Ovary (tissue), 7 donors: ENCODE measurements at regions not wholly inside any gene's neighbourhood (a gene's known extent, or its start where the extent isn't known, plus 50 kb on each side); places are given as distances from the start of the nearest gene placed in this dataset.

ENCODE experiments used
- DNase-seq, 5 donors: peaks; one replicate each; pipeline ENCODE4 v3.0.0-alpha.2; 2019 to 2020
- H3K27ac ChIP-seq, 2 donors: fragments of 200-600 bp; one replicate each; pipeline versions ENCODE4 v1.5.1 to v1.8.0; 2019 to 2022
- H3K27me3 ChIP-seq: fragments of 200-600 bp; one replicate; pipeline ENCODE4 v1.8.0; 2022
- H3K36me3 ChIP-seq: fragments of 200-600 bp; sonication (generic); one replicate; pipeline ENCODE4 v1.5.1; 2019
- H3K4me1 ChIP-seq: one replicate; pipeline ENCODE4 v1.8.1; 2013; ENCODE audit warnings: mild to moderate bottlenecking, moderate library complexity; ENCODE audit not compliant: insufficient read depth
- H3K4me3 ChIP-seq: fragments of 200-600 bp; sonication (generic); one replicate; pipeline ENCODE4 v1.5.1; 2017
- H3K9me3 ChIP-seq, 2 donors: fragments of 200-600 bp in 1 of 2; sonication (generic) in 1 of 2; one replicate each; pipeline versions ENCODE4 v1.5.1 to v1.8.1; 2013 to 2019; ENCODE audit warnings: mild to moderate bottlenecking in 1 of 2, moderate library complexity in 1 of 2
- CTCF ChIP-seq, 3 donors: fragments of 450-650 bp in 2 of 3; fragments of 200-600 bp in 1 of 3; IDR thresholded peaks; one replicate each; pipeline versions ENCODE4 v1.5.1 to v1.8.0; 2016 to 2022; ENCODE audit warnings: antibody characterized with exemption in 3 of 3, mild to moderate bottlenecking in 1 of 3
- EP300 ChIP-seq: sonication (generic); formaldehyde crosslinking; IDR thresholded peaks from one replicate; pipeline ENCODE4 v1.6.1; 2017; ENCODE audit warnings: antibody characterized with exemption
- POLR2A ChIP-seq: fragments of 450-650 bp; IDR thresholded peaks from one replicate; pipeline ENCODE4 v1.6.1; 2017; ENCODE audit warnings: antibody characterized with exemption, mild to moderate bottlenecking, moderate library complexity
- WGBS, 3 donors: extraction: QIAGEN DNeasy Blood & Tissue Kit in 1 of 3; methylation state at CpG; one replicate each; pipeline versions ENCODE4 v1.1.5 to v1.1.7; 2013 to 2017; 5-methylcytosine and 5-hydroxymethylcytosine counted together
- intact Hi-C, 4 donors: fragments of 100-400 bp; cut with DNase I; formaldehyde crosslinking; loops; one replicate each; pipeline versions ENCODE4 v1.11.0 to v1.15.1; 2022 to 2023
- donor health status: DM: no; HTN: no; CAD: no; lungs with moderate emphysema.
- donor health status: DM: no; HTN: no; CAD: no.
- donor health status: Bipolar disorder and iron deficiency.
- donor health status: DM: no; HTN: no; CAD: no.
- donor health status: DM: yes; HTN: yes; CAD: no.

DNA sequence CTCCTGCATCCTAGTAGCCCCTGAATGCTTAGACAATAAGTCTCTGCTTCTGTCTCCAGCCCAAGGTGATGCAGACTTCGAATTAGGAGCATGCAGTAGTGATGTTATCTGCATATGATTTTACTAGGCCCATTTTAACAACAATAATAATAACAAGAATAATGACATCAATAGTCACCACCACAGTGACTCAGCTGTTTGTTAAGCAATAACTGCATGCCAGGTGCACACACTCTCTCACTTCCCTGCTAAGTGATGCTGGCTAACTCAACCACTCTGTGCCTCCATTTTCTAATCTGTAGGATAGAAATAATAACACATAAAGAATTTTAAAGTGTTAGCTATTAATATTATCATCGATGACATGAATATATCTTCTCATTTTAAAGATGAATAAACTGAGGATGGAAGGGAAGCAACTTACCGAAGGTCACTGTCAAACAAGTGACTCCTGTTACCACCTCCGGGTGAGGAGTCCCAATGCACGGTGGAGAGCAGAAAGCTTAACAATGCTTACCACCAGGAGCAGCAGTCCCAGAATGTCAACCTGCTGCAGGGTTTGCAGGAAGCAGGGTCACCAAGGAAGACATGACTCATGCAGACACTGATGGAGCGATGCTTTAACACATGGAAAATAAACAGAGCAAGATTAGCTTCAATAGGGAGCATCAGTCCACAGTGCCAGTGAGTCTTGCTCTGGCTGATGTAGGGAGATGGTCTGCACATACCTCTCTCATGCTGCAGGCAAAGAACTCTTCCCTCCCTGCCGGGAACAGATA is 290.2 kb downstream of the SPATA17 start:
- intact Hi-C loops, result no loop called here
- Histone ChIP-seq H3K27me3 (no peaks in the 10 kb centered on the region), H3K9me3 (no peaks in the 10 kb centered on the region), H3K4me3 (no peak overlapping the region), H3K4me1 (no peaks in the 10 kb centered on the region), H3K27ac (no peak overlapping the region), H3K36me3 (no peaks in the 10 kb centered on the region)
- TF ChIP-seq CTCF (IDR thresholded peaks at IDR 0.05) (no peak), EP300 (no peak), POLR2A (no peak)
- DNase-seq, result no peak
- 73 to 82% (median 74%) methylated on average over 7 of the region's 7 CpGs for WGBS, 3 donors

DNA sequence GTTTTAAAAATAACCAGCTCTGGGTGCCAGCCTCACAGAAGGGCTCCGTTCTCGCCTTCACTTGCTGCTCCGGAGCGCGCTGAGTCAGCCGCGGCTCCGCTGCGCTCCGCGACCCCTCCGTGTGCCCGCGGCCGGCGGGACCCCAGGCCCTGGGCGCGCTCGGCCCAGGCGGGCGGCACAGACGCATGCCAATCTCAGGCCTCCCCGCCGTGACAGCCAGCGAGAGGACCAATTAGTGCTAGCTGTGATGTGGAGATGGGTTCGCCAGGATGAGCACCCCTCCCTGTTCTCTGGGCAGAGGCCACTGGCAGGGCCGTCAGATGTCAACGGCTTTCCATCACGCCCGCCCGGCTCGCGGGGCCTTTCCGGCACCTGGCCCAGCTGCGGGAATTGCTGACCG is 293.8 kb downstream of the SPATA17 start:
- 4 to 5% (median 4%) methylated on average over 33 to 36 of the region's 36 CpGs for WGBS, 3 donors
- no peak for DNase-seq
- H3K4me3 ChIP-seq, result no peak overlapping the region
- intact Hi-C loops, result no loop called here
- H3K27me3 ChIP-seq, result no peaks in the 10 kb centered on the region
- no peaks in the 10 kb centered on the region for H3K9me3 ChIP-seq
- TF ChIP-seq CTCF (IDR thresholded peaks at IDR 0.05), result no peak
- no peaks in the 10 kb centered on the region for H3K36me3 ChIP-seq
- no peak overlapping the region for H3K27ac ChIP-seq
- no peaks in the 10 kb centered on the region for H3K4me1 ChIP-seq

- TF ChIP-seq POLR2A (no peak), EP300 (no peak), CTCF (IDR thresholded peaks at IDR 0.05) (no peak)
- no peaks in the 10 kb centered on the region for H3K9me3 ChIP-seq
- no peaks in the 10 kb centered on the region for H3K36me3 ChIP-seq
- no peak overlapping the region for H3K27ac ChIP-seq
- H3K4me3 ChIP-seq, result no peak overlapping the region
- H3K4me1 ChIP-seq, result no peaks in the 10 kb centered on the region
- H3K27me3 ChIP-seq, result no peaks in the 10 kb centered on the region
- WGBS, 3 donors, result 38 to 52% (median 48%) methylated on average over 10 of the region's 10 CpGs
- intact Hi-C loops, result no loop called here
- DNase-seq, result no peak
Measured at GRCh38 chr1:217929213-217929885, 298.2 kb downstream of the SPATA17 start.

DNA sequence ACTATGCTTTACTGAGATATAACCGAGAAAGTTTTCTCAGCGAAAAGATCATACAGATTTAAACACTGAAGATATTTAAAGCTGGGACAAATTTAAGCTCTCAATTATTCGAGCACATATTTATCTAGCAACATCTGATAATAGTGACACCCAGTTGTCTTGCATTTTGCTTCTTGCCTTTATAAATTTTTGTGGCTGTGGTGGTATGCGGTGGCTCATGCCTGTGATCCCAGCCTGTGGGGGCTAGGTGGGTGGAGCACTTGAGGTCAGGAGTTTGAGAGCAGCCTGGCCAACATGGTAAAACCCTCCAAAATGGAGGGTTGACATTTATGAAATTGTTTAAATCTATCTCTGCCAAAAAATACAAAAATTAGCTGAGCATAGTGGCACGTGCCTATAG is 312.2 kb downstream of the SPATA17 start:
- WGBS, 3 donors, result 67 to 84% (median 82%) methylated on average over 5 of the region's 5 CpGs
- Histone ChIP-seq H3K27me3 (no peaks in the 10 kb centered on the region), H3K36me3 (no peaks in the 10 kb centered on the region), H3K4me3 (no peak overlapping the region), H3K4me1 (no peaks in the 10 kb centered on the region), H3K27ac (no peak overlapping the region), H3K9me3 (no peaks in the 10 kb centered on the region)
- no peak for TF ChIP-seq EP300
- TF ChIP-seq POLR2A, result no peak
- no peak for TF ChIP-seq CTCF (IDR thresholded peaks at IDR 0.05)
- DNase-seq, result no peak
- intact Hi-C loops, result no loop called here
